Vagina (tissue), 2 donors: ENCODE measurements at regions not wholly inside any gene's neighbourhood (a gene's known extent, or its start where the extent isn't known, plus 50 kb on each side); places are given as distances from the start of the nearest gene placed in this dataset.

Experiments
- DNase-seq, 2 donors: peaks; one replicate each; pipeline ENCODE4 v3.0.0-alpha.2; 2017; ENCODE audit errors: extremely low spot score in 2 of 2
- H3K27ac ChIP-seq: fragments of 200-600 bp; sonication (generic); one replicate; pipeline ENCODE4 v1.5.1; 2019
- H3K27me3 ChIP-seq: fragments of 200-600 bp; sonication (generic); one replicate; pipeline ENCODE4 v1.5.1; 2019
- H3K36me3 ChIP-seq, 2 donors: fragments of 200-600 bp; sonication (generic); one replicate each; pipeline ENCODE4 v1.5.1; 2017 to 2019
- H3K4me1 ChIP-seq: fragments of 200-600 bp; sonication (generic); one replicate; pipeline ENCODE4 v1.5.1; 2019
- H3K4me3 ChIP-seq, 2 donors: fragments of 200-600 bp; sonication (generic); 1 replicate in 1 of 2; 2 replicates in 1 of 2; pipeline ENCODE4 v1.5.1; 2016 to 2019
- H3K9me3 ChIP-seq: fragments of 200-600 bp; sonication (generic); one replicate; pipeline ENCODE4 v1.5.1; 2019
- CTCF ChIP-seq, 3 experiments: fragments of 450-650 bp in 2 of 3; fragments of 200-600 bp in 1 of 3; sonication (generic) in 1 of 3; IDR thresholded peaks; one replicate each; pipeline ENCODE4 v1.5.1; 2017 to 2019; ENCODE audit warnings: antibody characterized with exemption in 3 of 3, mild to moderate bottlenecking in 2 of 3, moderate library complexity in 2 of 3
- POLR2A ChIP-seq, 2 donors: fragments of 450-650 bp; IDR thresholded peaks; one replicate each; pipeline ENCODE4 v1.6.1; 2017; ENCODE audit warnings: antibody characterized with exemption in 2 of 2, mild to moderate bottlenecking in 2 of 2, moderate library complexity in 2 of 2
- POLR2AphosphoS5 ChIP-seq, 2 donors: sonication (generic); formaldehyde crosslinking; IDR thresholded peaks; one replicate each; pipeline ENCODE4 v1.9.0; 2017; ENCODE audit warnings: antibody characterized with exemption in 2 of 2, mild to moderate bottlenecking in 2 of 2, low read depth in 1 of 2; ENCODE audit not compliant: insufficient read depth in 1 of 2
- intact Hi-C: fragments of 100-400 bp; cut with DNase I; formaldehyde crosslinking; loops from one replicate; pipeline ENCODE4 v1.15.1; 2023

GRCh38 chr2:209236377-209236776 is 187.5 kb upstream of the MAP2 start:
- H3K4me3 ChIP-seq, result no peak overlapping the region
- TF ChIP-seq POLR2A (IDR thresholded peaks at IDR 0.05), result no peak
- no peak for TF ChIP-seq POLR2AphosphoS5 (IDR thresholded peaks at IDR 0.05; ENCODE audit: insufficient read depth in 1 of 2, low read depth in 1 of 2)
- TF ChIP-seq CTCF (IDR thresholded peaks at IDR 0.05), result no peak
- H3K27ac ChIP-seq, result no peak overlapping the region
- H3K9me3 ChIP-seq, result no peaks in the 10 kb centered on the region
- intact Hi-C loops, result no loop called here
- H3K36me3 ChIP-seq, result no peaks in the 10 kb centered on the region
- no peaks in the 10 kb centered on the region for H3K27me3 ChIP-seq
- DNase-seq, result no peak
- no peaks in the 10 kb centered on the region for H3K4me1 ChIP-seq

GRCh38 chr2:209238765-209239584 is 184.9 kb upstream of the MAP2 start:
- no peaks in the 10 kb centered on the region for H3K27me3 ChIP-seq
- TF ChIP-seq POLR2A (IDR thresholded peaks at IDR 0.05) (no peak), POLR2AphosphoS5 (IDR thresholded peaks at IDR 0.05; ENCODE audit: insufficient read depth in 1 of 2, low read depth in 1 of 2) (no peak), CTCF (IDR thresholded peaks at IDR 0.05) (no peak)
- no peaks in the 10 kb centered on the region for H3K9me3 ChIP-seq
- DNase-seq, result no peak
- H3K4me1 ChIP-seq, result no peaks in the 10 kb centered on the region
- no peak overlapping the region for H3K27ac ChIP-seq
- intact Hi-C loops, result no loop called here
- H3K36me3 ChIP-seq, result no peaks in the 10 kb centered on the region
- no peak overlapping the region for H3K4me3 ChIP-seq

GRCh38 chr2:209239585-209239938 is 184.3 kb upstream of the MAP2 start:
- Histone ChIP-seq H3K27ac (no peak overlapping the region), H3K36me3 (no peaks in the 10 kb centered on the region), H3K27me3 (no peaks in the 10 kb centered on the region), H3K9me3 (no peaks in the 10 kb centered on the region), H3K4me3 (no peak overlapping the region), H3K4me1 (no peaks in the 10 kb centered on the region)
- intact Hi-C loops, result no loop called here
- TF ChIP-seq CTCF (IDR thresholded peaks at IDR 0.05), result no peak
- no peak for TF ChIP-seq POLR2A (IDR thresholded peaks at IDR 0.05)
- no peak for TF ChIP-seq POLR2AphosphoS5 (IDR thresholded peaks at IDR 0.05; ENCODE audit: insufficient read depth in 1 of 2, low read depth in 1 of 2)
- DNase-seq, result no peak

- Histone ChIP-seq H3K36me3 (no peaks in the 10 kb centered on the region), H3K4me1 (no peaks in the 10 kb centered on the region), H3K27me3 (no peaks in the 10 kb centered on the region), H3K27ac (no peak overlapping the region), H3K9me3 (no peaks in the 10 kb centered on the region), H3K4me3 (no peak overlapping the region)
- no peak for TF ChIP-seq POLR2A (IDR thresholded peaks at IDR 0.05)
- TF ChIP-seq CTCF (IDR thresholded peaks at IDR 0.05), result no peak
- no peak for DNase-seq
- intact Hi-C loops, result no loop called here
These were observed 183.6 kb upstream of the MAP2 start for GRCh38 chr2:209240204-209240603.

GRCh38 chr2:209253544-209253943 is 170.3 kb upstream of the MAP2 start:
- no peaks in the 10 kb centered on the region for H3K4me1 ChIP-seq
- intact Hi-C loops, result no loop called here
- no peaks in the 10 kb centered on the region for H3K27me3 ChIP-seq
- H3K9me3 ChIP-seq, result no peaks in the 10 kb centered on the region
- no peak for DNase-seq
- H3K4me3 ChIP-seq, result no peak overlapping the region
- H3K27ac ChIP-seq, result no peak overlapping the region
- H3K36me3 ChIP-seq, result no peaks in the 10 kb centered on the region
- no peak for TF ChIP-seq POLR2A (IDR thresholded peaks at IDR 0.05)
- no peak for TF ChIP-seq CTCF (IDR thresholded peaks at IDR 0.05)
- TF ChIP-seq POLR2AphosphoS5 (IDR thresholded peaks at IDR 0.05; ENCODE audit: insufficient read depth in 1 of 2, low read depth in 1 of 2), result no peak
